PC-9 (cell line): ENCODE measurements at regions not wholly inside any gene's neighbourhood (a gene's known extent, or its start where the extent isn't known, plus 50 kb on each side); places are given as distances from the start of the nearest gene placed in this dataset.

ENCODE experiments used
- CTCF ChIP-seq: fragments of 200-600 bp; sonication (generic); conservative IDR thresholded peaks from 2 replicates; pipeline ENCODE4 v1.6.1; 2017; ENCODE audit warnings: mixed run types, antibody characterized with exemption, mild to moderate bottlenecking, moderate library complexity
- EZH2 ChIP-seq: fragments of 200-600 bp; sonication (generic); IDR thresholded peaks from 2 replicates; pipeline ENCODE4 v1.8.0; 2017; ENCODE audit warnings: antibody characterized with exemption, low read depth

- TF ChIP-seq CTCF (no peak), EZH2 (no peak)
Observed at GRCh38 chr3:141418751-141419150, 50.4 kb downstream of the ZBTB38 start.
